ENCODE measurements at regions not wholly inside any gene's neighbourhood (a gene's known extent, or its start where the extent isn't known, plus 50 kb on each side); places are given as distances from the start of the nearest gene placed in this dataset.

DNA sequence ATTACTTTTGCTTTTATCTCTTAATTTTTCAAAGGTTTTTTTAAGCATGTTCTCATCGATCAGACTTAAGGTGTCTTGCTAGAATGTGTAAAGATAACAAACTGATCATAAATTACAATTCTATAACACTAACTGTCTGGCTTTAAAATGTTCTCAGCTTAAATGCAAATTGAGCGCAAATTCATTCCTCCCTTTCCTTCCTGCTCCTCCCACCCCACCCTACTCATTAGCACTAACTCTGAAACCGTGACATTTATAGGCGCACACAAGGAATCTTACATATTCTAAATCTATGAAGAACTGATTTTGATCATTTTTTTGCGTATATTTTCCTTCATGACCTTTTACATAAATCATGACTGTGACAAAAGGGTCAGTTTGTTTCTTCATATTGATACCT is 590.0 kb upstream of the DIAPH2 start (continued):
- TF ChIP-seq, protein P1, sequence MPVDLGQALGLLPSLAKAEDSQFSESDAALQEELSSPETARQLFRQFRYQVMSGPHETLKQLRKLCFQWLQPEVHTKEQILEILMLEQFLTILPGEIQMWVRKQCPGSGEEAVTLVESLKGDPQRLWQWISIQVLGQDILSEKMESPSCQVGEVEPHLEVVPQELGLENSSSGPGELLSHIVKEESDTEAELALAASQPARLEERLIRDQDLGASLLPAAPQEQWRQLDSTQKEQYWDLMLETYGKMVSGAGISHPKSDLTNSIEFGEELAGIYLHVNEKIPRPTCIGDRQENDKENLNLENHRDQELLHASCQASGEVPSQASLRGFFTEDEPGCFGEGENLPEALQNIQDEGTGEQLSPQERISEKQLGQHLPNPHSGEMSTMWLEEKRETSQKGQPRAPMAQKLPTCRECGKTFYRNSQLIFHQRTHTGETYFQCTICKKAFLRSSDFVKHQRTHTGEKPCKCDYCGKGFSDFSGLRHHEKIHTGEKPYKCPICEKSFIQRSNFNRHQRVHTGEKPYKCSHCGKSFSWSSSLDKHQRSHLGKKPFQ (CRISPR knock-in tag; IDR thresholded peaks at IDR 0.05; ENCODE audit: insufficient replicate concordance): no peak
- TF ChIP-seq, protein P2, sequence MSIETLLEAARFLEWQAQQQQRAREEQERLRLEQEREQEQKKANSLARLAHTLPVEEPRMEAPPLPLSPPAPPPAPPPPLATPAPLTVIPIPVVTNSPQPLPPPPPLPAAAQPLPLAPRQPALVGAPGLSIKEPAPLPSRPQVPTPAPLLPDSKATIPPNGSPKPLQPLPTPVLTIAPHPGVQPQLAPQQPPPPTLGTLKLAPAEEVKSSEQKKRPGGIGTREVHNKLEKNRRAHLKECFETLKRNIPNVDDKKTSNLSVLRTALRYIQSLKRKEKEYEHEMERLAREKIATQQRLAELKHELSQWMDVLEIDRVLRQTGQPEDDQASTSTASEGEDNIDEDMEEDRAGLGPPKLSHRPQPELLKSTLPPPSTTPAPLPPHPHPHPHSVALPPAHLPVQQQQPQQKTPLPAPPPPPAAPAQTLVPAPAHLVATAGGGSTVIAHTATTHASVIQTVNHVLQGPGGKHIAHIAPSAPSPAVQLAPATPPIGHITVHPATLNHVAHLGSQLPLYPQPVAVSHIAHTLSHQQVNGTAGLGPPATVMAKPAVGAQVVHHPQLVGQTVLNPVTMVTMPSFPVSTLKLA (IDR thresholded peaks at IDR 0.05): no peak

DNA sequence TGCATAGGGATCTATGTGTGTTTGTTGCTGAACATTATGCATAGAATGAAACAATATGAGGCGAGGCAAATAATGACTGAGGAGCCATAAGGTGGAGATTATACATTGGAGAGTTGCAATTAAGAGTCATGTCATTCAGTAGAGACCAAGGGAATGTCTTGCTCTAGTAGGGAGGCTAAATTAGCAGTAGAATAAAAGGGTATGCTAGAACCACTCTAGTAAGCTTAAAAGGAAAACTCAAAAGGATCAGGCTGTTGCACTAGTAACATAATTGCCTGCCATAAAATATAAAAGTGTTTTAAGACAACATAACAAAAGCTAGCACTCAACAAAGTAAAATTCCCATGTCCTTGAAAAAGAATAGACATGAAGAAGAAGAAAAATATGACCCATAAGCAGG is 586.2 kb upstream of the DIAPH2 start:
- H3K27me3 ChIP-seq (ENCODE audit: control insufficient read depth in 1 of 2, insufficient read depth in 2 of 2, low read length in 2 of 2): no peaks in the 10 kb centered on the region
- H3K36me3 ChIP-seq (replicated peaks in 1 of 2; ENCODE audit: control insufficient read depth in 1 of 2, insufficient read depth in 2 of 2, low read length in 2 of 2): no peaks in the 10 kb centered on the region
- H3K79me2 ChIP-seq (ENCODE audit: insufficient read depth, low read length): no peaks in the 10 kb centered on the region
- ChIA-PET CTCF (ENCODE audit: low intra/inter-chr PET ratio, low total read pairs) (no interaction called here), POLR2A (no interaction called here)
- no peaks in the 10 kb centered on the region for H3K9me3 ChIP-seq (ENCODE audit: low read length)
- no peak overlapping the region for H3K4me3 ChIP-seq (replicated peaks in 1 of 3; ENCODE audit: insufficient read depth in 1 of 3, low read depth in 2 of 3, low read length in 3 of 3)
- in situ Hi-C loops (cut with HindIII; ENCODE audit: extremely low pct_ligation_motif_present, low pct_unique_long_range_greater_than_20kb): no loop called here
- no peaks in the 10 kb centered on the region for H3K4me1 ChIP-seq (ENCODE audit: insufficient read depth, low read length)
- WGBS (ENCODE audit: low lambda C conversion rate): 6% methylated on average over 1 of the region's 1 CpG
- no peak for FAIRE-seq
- no peak for DNase-seq (ENCODE audit: low spot score)
- ATAC-seq: no peak
- H3K27ac ChIP-seq (ENCODE audit: extremely low read length, insufficient read depth, low read length): no peak overlapping the region
- H2AFZ ChIP-seq (ENCODE audit: low read length): no peak overlapping the region
- no peak overlapping the region for H3K9ac ChIP-seq (ENCODE audit: insufficient read depth, low read depth, low read length)
- no TSS peak for BruUV-seq (replicated peaks)
- intact Hi-C loops (cut with micrococcal nuclease; ENCODE audit: unreplicated experiment): no loop called here
- H4K20me1 ChIP-seq (ENCODE audit: insufficient read depth, low read length): no peaks in the 10 kb centered on the region
- H3K4me2 ChIP-seq (ENCODE audit: low read depth, low read length): no peak overlapping the region
- TF ChIP-seq, protein P3, sequence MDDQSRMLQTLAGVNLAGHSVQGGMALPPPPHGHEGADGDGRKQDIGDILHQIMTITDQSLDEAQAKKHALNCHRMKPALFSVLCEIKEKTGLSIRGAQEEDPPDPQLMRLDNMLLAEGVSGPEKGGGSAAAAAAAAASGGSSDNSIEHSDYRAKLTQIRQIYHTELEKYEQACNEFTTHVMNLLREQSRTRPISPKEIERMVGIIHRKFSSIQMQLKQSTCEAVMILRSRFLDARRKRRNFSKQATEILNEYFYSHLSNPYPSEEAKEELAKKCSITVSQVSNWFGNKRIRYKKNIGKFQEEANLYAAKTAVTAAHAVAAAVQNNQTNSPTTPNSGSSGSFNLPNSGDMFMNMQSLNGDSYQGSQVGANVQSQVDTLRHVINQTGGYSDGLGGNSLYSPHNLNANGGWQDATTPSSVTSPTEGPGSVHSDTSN (CRISPR knock-in tag; IDR thresholded peaks at IDR 0.05; ENCODE audit: borderline replicate concordance): no peak
- TF ChIP-seq, protein P4, sequence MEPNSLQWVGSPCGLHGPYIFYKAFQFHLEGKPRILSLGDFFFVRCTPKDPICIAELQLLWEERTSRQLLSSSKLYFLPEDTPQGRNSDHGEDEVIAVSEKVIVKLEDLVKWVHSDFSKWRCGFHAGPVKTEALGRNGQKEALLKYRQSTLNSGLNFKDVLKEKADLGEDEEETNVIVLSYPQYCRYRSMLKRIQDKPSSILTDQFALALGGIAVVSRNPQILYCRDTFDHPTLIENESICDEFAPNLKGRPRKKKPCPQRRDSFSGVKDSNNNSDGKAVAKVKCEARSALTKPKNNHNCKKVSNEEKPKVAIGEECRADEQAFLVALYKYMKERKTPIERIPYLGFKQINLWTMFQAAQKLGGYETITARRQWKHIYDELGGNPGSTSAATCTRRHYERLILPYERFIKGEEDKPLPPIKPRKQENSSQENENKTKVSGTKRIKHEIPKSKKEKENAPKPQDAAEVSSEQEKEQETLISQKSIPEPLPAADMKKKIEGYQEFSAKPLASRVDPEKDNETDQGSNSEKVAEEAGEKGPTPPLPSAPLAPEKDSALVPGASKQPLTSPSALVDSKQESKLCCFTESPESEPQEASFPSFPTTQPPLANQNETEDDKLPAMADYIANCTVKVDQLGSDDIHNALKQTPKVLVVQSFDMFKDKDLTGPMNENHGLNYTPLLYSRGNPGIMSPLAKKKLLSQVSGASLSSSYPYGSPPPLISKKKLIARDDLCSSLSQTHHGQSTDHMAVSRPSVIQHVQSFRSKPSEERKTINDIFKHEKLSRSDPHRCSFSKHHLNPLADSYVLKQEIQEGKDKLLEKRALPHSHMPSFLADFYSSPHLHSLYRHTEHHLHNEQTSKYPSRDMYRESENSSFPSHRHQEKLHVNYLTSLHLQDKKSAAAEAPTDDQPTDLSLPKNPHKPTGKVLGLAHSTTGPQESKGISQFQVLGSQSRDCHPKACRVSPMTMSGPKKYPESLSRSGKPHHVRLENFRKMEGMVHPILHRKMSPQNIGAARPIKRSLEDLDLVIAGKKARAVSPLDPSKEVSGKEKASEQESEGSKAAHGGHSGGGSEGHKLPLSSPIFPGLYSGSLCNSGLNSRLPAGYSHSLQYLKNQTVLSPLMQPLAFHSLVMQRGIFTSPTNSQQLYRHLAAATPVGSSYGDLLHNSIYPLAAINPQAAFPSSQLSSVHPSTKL (CRISPR knock-in tag; IDR thresholded peaks at IDR 0.05): no peak
- no peak for TF ChIP-seq ZNF547 (CRISPR knock-in tag; IDR thresholded peaks at IDR 0.05)
- TF ChIP-seq, protein P5, sequence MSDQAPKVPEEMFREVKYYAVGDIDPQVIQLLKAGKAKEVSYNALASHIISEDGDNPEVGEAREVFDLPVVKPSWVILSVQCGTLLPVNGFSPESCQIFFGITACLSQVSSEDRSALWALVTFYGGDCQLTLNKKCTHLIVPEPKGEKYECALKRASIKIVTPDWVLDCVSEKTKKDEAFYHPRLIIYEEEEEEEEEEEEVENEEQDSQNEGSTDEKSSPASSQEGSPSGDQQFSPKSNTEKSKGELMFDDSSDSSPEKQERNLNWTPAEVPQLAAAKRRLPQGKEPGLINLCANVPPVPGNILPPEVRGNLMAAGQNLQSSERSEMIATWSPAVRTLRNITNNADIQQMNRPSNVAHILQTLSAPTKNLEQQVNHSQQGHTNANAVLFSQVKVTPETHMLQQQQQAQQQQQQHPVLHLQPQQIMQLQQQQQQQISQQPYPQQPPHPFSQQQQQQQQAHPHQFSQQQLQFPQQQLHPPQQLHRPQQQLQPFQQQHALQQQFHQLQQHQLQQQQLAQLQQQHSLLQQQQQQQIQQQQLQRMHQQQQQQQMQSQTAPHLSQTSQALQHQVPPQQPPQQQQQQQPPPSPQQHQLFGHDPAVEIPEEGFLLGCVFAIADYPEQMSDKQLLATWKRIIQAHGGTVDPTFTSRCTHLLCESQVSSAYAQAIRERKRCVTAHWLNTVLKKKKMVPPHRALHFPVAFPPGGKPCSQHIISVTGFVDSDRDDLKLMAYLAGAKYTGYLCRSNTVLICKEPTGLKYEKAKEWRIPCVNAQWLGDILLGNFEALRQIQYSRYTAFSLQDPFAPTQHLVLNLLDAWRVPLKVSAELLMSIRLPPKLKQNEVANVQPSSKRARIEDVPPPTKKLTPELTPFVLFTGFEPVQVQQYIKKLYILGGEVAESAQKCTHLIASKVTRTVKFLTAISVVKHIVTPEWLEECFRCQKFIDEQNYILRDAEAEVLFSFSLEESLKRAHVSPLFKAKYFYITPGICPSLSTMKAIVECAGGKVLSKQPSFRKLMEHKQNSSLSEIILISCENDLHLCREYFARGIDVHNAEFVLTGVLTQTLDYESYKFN (CRISPR knock-in tag; conservative IDR thresholded peaks at IDR 0.05): no peak
- TF ChIP-seq ZNF10 (CRISPR knock-in tag; IDR thresholded peaks at IDR 0.05; ENCODE audit: borderline replicate concordance, low read depth): no peak
- TF ChIP-seq, protein P6, sequence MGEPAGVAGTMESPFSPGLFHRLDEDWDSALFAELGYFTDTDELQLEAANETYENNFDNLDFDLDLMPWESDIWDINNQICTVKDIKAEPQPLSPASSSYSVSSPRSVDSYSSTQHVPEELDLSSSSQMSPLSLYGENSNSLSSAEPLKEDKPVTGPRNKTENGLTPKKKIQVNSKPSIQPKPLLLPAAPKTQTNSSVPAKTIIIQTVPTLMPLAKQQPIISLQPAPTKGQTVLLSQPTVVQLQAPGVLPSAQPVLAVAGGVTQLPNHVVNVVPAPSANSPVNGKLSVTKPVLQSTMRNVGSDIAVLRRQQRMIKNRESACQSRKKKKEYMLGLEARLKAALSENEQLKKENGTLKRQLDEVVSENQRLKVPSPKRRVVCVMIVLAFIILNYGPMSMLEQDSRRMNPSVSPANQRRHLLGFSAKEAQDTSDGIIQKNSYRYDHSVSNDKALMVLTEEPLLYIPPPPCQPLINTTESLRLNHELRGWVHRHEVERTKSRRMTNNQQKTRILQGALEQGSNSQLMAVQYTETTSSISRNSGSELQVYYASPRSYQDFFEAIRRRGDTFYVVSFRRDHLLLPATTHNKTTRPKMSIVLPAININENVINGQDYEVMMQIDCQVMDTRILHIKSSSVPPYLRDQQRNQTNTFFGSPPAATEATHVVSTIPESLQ (CRISPR knock-in tag; conservative IDR thresholded peaks at IDR 0.05): no peak

All from HepG2 (cell line).